ENCODE measurements at regions not wholly inside any gene's neighbourhood (a gene's known extent, or its start where the extent isn't known, plus 50 kb on each side); places are given as distances from the start of the nearest gene placed in this dataset.

DNA sequence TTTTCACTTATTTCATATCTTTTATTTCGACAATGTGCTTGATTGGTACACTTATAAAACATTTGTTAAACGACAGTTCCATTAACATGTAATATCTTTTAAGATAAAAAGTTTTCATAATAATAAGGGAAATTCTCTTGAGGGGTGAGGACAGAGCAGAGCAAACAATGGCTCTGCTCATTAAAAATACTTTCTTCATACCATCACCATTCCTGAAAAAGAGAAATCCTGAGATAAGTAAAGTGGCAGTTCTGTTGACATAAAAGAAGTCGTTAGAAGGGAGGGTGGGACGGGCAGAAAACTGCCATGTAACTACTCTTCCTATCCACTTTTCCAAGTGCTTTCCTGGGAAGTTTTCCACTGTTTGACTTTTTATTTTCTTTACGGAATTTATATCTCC, 193.6 kb upstream of the CEP162 start:
- Histone ChIP-seq H3K9me2 (ENCODE audit: low read depth, low read length) (no peaks in the 10 kb centered on the region), H3K36me3 (ENCODE audit: insufficient read depth, low read length) (no peaks in the 10 kb centered on the region), H3K9ac (ENCODE audit: low read length) (no peak overlapping the region), H3K4me1 (ENCODE audit: insufficient read depth, low read length, severe bottlenecking) (no peaks in the 10 kb centered on the region), H3K4me3 (ENCODE audit: low read depth, low read length, poor library complexity, severe bottlenecking) (no peak overlapping the region), H3K79me2 (ENCODE audit: insufficient read depth, low read length) (no peaks in the 10 kb centered on the region), H4K20me1 (ENCODE audit: insufficient read depth, low read length) (no peaks in the 10 kb centered on the region), H3K27me3 (ENCODE audit: insufficient read depth, low read length) (no peaks in the 10 kb centered on the region), H3K9me3 (ENCODE audit: low read length) (no peaks in the 10 kb centered on the region), H3F3A (ENCODE audit: insufficient read depth, low read length) (no peaks in the 10 kb centered on the region), H3K27ac (ENCODE audit: low read depth, low read length, poor library complexity, severe bottlenecking) (no peak overlapping the region), H3K4me2 (ENCODE audit: low read length) (no peak overlapping the region), H2AFZ (ENCODE audit: low read length) (no peak overlapping the region)
- no peak for TF ChIP-seq EZH2 (IDR thresholded peaks at IDR 0.05; ENCODE audit: borderline replicate concordance, low read length)
- TF ChIP-seq, protein P1, sequence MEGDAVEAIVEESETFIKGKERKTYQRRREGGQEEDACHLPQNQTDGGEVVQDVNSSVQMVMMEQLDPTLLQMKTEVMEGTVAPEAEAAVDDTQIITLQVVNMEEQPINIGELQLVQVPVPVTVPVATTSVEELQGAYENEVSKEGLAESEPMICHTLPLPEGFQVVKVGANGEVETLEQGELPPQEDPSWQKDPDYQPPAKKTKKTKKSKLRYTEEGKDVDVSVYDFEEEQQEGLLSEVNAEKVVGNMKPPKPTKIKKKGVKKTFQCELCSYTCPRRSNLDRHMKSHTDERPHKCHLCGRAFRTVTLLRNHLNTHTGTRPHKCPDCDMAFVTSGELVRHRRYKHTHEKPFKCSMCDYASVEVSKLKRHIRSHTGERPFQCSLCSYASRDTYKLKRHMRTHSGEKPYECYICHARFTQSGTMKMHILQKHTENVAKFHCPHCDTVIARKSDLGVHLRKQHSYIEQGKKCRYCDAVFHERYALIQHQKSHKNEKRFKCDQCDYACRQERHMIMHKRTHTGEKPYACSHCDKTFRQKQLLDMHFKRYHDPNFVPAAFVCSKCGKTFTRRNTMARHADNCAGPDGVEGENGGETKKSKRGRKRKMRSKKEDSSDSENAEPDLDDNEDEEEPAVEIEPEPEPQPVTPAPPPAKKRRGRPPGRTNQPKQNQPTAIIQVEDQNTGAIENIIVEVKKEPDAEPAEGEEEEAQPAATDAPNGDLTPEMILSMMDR (IDR thresholded peaks at IDR 0.05; ENCODE audit: low read length), result no peak

DNA sequence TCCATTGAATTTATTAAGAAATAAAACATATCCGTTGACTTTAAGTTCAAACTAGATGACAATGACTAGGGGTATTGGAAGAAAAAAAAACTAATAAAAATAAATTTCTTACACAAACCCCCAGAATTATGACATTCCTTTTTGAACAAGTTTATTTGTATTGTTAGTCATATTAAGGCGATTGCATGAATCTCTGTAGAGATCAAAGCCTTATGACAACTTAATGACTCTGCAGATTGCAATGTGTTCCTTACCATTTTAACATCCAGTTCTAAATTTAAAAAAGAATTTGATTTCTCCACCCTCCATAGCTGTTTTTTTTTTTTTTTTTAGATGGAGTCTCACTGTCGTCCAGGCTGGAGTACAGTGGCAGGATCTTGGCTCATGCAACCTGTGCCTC, 189.8 kb upstream of the CEP162 start:
- no peak overlapping the region for H3K27ac ChIP-seq (ENCODE audit: low read depth, low read length, poor library complexity, severe bottlenecking)
- H3K4me1 ChIP-seq (ENCODE audit: insufficient read depth, low read length, severe bottlenecking), result no peaks in the 10 kb centered on the region
- no peak overlapping the region for H2AFZ ChIP-seq (ENCODE audit: low read length)
- H3K9me3 ChIP-seq (ENCODE audit: low read length), result no peaks in the 10 kb centered on the region
- H3K79me2 ChIP-seq (ENCODE audit: insufficient read depth, low read length), result no peaks in the 10 kb centered on the region
- no peaks in the 10 kb centered on the region for H3F3A ChIP-seq (ENCODE audit: insufficient read depth, low read length)
- no peak overlapping the region for H3K9ac ChIP-seq (ENCODE audit: low read length)
- no peak overlapping the region for H3K4me3 ChIP-seq (ENCODE audit: low read depth, low read length, poor library complexity, severe bottlenecking)
- no peak overlapping the region for H3K4me2 ChIP-seq (ENCODE audit: low read length)
- TF ChIP-seq, protein P1 (IDR thresholded peaks at IDR 0.05; ENCODE audit: low read length), result no peak
- no peaks in the 10 kb centered on the region for H3K36me3 ChIP-seq (ENCODE audit: insufficient read depth, low read length)
- no peaks in the 10 kb centered on the region for H4K20me1 ChIP-seq (ENCODE audit: insufficient read depth, low read length)
- no peaks in the 10 kb centered on the region for H3K27me3 ChIP-seq (ENCODE audit: insufficient read depth, low read length)
- no peaks in the 10 kb centered on the region for H3K9me2 ChIP-seq (ENCODE audit: low read depth, low read length)

DNA sequence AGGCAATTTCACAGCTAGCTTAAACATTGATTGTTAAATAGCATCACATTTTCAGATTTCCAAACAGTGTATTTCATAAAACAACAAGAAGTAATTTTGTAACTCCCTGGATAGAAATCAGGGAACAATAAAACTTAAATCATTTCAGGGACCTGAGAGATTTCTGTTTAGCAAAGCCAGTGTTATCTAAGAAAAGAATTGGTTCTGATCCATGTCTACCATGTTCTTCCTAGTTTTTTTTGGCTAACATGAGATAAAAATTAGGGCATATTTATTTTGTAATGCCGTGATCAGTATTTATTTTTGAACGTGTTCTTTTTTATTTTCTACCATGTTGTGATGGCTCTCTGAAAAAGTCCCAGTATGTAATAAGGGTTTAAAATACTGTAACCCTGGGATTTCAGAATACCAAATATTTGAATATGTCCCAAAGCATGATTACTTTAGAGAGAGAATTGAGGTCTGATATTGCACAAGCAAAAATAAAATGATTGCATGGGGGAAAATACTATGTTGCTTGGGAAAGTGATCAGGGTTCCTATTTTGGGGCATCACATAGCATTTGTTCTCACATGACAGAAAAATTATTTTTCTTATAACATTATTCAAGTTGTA, 188.7 kb upstream of the CEP162 start:
- no peak overlapping the region for H3K9ac ChIP-seq (ENCODE audit: low read length)
- no peak overlapping the region for H3K27ac ChIP-seq (ENCODE audit: low read depth, low read length, poor library complexity, severe bottlenecking)
- H3F3A ChIP-seq (ENCODE audit: insufficient read depth, low read length), result no peaks in the 10 kb centered on the region
- H3K27me3 ChIP-seq (ENCODE audit: insufficient read depth, low read length), result no peaks in the 10 kb centered on the region
- no peaks in the 10 kb centered on the region for H3K79me2 ChIP-seq (ENCODE audit: insufficient read depth, low read length)
- H3K4me1 ChIP-seq (ENCODE audit: insufficient read depth, low read length, severe bottlenecking), result no peaks in the 10 kb centered on the region
- no peaks in the 10 kb centered on the region for H3K9me3 ChIP-seq (ENCODE audit: low read length)
- no peak overlapping the region for H3K4me2 ChIP-seq (ENCODE audit: low read length)
- H3K36me3 ChIP-seq (ENCODE audit: insufficient read depth, low read length), result no peaks in the 10 kb centered on the region
- H4K20me1 ChIP-seq (ENCODE audit: insufficient read depth, low read length), result no peaks in the 10 kb centered on the region
- H3K9me2 ChIP-seq (ENCODE audit: low read depth, low read length), result no peaks in the 10 kb centered on the region
- no peak overlapping the region for H3K4me3 ChIP-seq (ENCODE audit: low read depth, low read length, poor library complexity, severe bottlenecking)
- no peak for TF ChIP-seq EZH2 (IDR thresholded peaks at IDR 0.05; ENCODE audit: borderline replicate concordance, low read length)
- TF ChIP-seq, protein P1 (IDR thresholded peaks at IDR 0.05; ENCODE audit: low read length), result no peak
- H2AFZ ChIP-seq (ENCODE audit: low read length), result no peak overlapping the region
